ENCODE measurements at regions not wholly inside any gene's neighbourhood (a gene's known extent, or its start where the extent isn't known, plus 50 kb on each side); places are given as distances from the start of the nearest gene placed in this dataset.
"Not testable (repeated sequence)": the region's sequence is repeated elsewhere in the genome, so short reads cannot be mapped to it uniquely, and the experiment has no call there.

GRCh38 chrX:147537172-147537571 is 374.5 kb upstream of the FMR1 start:
- H2BK12ac ChIP-seq (ENCODE audit: insufficient read length, low read depth, low read length), result no peak overlapping the region
- no peaks in the 10 kb centered on the region for H3K4me1 ChIP-seq (ENCODE audit: insufficient read depth, low read length)
- H2AK5ac ChIP-seq (ENCODE audit: insufficient read length, low read length), result no peak overlapping the region
- no peak overlapping the region for H3K23ac ChIP-seq (ENCODE audit: insufficient read length, low read depth, low read length)
- TF ChIP-seq, protein P1, sequence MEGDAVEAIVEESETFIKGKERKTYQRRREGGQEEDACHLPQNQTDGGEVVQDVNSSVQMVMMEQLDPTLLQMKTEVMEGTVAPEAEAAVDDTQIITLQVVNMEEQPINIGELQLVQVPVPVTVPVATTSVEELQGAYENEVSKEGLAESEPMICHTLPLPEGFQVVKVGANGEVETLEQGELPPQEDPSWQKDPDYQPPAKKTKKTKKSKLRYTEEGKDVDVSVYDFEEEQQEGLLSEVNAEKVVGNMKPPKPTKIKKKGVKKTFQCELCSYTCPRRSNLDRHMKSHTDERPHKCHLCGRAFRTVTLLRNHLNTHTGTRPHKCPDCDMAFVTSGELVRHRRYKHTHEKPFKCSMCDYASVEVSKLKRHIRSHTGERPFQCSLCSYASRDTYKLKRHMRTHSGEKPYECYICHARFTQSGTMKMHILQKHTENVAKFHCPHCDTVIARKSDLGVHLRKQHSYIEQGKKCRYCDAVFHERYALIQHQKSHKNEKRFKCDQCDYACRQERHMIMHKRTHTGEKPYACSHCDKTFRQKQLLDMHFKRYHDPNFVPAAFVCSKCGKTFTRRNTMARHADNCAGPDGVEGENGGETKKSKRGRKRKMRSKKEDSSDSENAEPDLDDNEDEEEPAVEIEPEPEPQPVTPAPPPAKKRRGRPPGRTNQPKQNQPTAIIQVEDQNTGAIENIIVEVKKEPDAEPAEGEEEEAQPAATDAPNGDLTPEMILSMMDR (conservative IDR thresholded peaks at IDR 0.05), result no peak
- no peak overlapping the region for H4K91ac ChIP-seq (ENCODE audit: insufficient read length, low read depth, low read length)
- no peak overlapping the region for H3K4me2 ChIP-seq (ENCODE audit: insufficient read depth, insufficient read length, low read length)
- H4K20me1 ChIP-seq (ENCODE audit: control insufficient read depth, insufficient read depth, insufficient read length), result no peaks in the 10 kb centered on the region
- WGBS (ENCODE audit: extremely low coverage, insufficient read length, low lambda C conversion rate), result no CpG with 5 or more reads among the region's 4 CpGs
- H3K18ac ChIP-seq (ENCODE audit: insufficient read length, low read depth, low read length), result no peak overlapping the region
- peaks cover 7% of the 10 kb centered on the region for H3K9me3 ChIP-seq (ENCODE audit: control insufficient read depth, low read depth, low read length)
- H3K9ac ChIP-seq (ENCODE audit: extremely low read depth, insufficient read length, low read length), result no peak overlapping the region
- no peaks in the 10 kb centered on the region for H3K79me2 ChIP-seq (ENCODE audit: insufficient read depth, low read length)
- Mint-ChIP-seq H3K36me3 (ENCODE audit: insufficient read depth in 1 of 3, low read depth in 3 of 3) (no peaks in the 10 kb centered on the region), H3K9me3 (peaks cover 52 to 56% of the 10 kb centered on the region in 2 experiments), H3K4me1 (peaks cover 2 to 5% of the 10 kb centered on the region in 2 experiments; a peak in 2 of 4 replicates), H3K4me3 (no peak overlapping the region), H3K27me3 (ENCODE audit: low read depth) (no peaks in the 10 kb centered on the region), H3K27ac (no peak overlapping the region)
- no peak overlapping the region for H4K8ac ChIP-seq (replicated peaks; ENCODE audit: insufficient read length, low read depth, low read length)
- H2BK15ac ChIP-seq (ENCODE audit: low read depth, low read length), result no peak overlapping the region
- no peak overlapping the region for H2AFZ ChIP-seq (ENCODE audit: low read length)
- no peak overlapping the region for H3K27ac ChIP-seq (ENCODE audit: insufficient read length, low read depth, low read length)
- DNase-seq, result no peak
- no peak overlapping the region for H4K5ac ChIP-seq (ENCODE audit: insufficient read length, low read depth, low read length)
- H3K4ac ChIP-seq (ENCODE audit: low read depth, low read length), result no peak overlapping the region
- H2BK20ac ChIP-seq (ENCODE audit: low read depth, low read length, poor library complexity, severe bottlenecking), result no peak overlapping the region
- H3K56ac ChIP-seq (ENCODE audit: insufficient read length, low read depth, low read length), result no peak overlapping the region
- no peaks in the 10 kb centered on the region for H3K23me2 ChIP-seq (ENCODE audit: insufficient read length, low read depth, low read length, poor library complexity, severe bottlenecking)
- H2BK120ac ChIP-seq (ENCODE audit: low read depth, low read length, poor library complexity, severe bottlenecking), result no peak overlapping the region
- H2BK5ac ChIP-seq (ENCODE audit: insufficient read length, low read length), result no peak overlapping the region
- H3K27me3 ChIP-seq (ENCODE audit: insufficient read depth, low read length), result no peaks in the 10 kb centered on the region
- H3K14ac ChIP-seq (ENCODE audit: insufficient read depth, low read length), result no peak overlapping the region
- no peaks in the 10 kb centered on the region for H3K79me1 ChIP-seq (ENCODE audit: insufficient read depth, low read depth, low read length, poor library complexity, severe bottlenecking)
- no peak overlapping the region for H3T11ph ChIP-seq (ENCODE audit: low read length)

- not testable (repeated sequence) for H2BK12ac ChIP-seq (ENCODE audit: insufficient read length, low read depth, low read length); H3K27ac Mint-ChIP-seq; H3K36me3 Mint-ChIP-seq (ENCODE audit: insufficient read depth in 1 of 3, low read depth in 3 of 3); H3K23me2 ChIP-seq (ENCODE audit: insufficient read length, low read depth, low read length, poor library complexity, severe bottlenecking); H3K4ac ChIP-seq (ENCODE audit: low read depth, low read length); H3K27me3 ChIP-seq (ENCODE audit: insufficient read depth, low read length); H2BK15ac ChIP-seq (ENCODE audit: low read depth, low read length); H3K4me2 ChIP-seq (ENCODE audit: insufficient read depth, insufficient read length, low read length); H3K4me1 Mint-ChIP-seq; H2AFZ ChIP-seq (ENCODE audit: low read length); H3K79me1 ChIP-seq (ENCODE audit: insufficient read depth, low read depth, low read length, poor library complexity, severe bottlenecking); H3K18ac ChIP-seq (ENCODE audit: insufficient read length, low read depth, low read length); H3K4me1 ChIP-seq (ENCODE audit: insufficient read depth, low read length); H3T11ph ChIP-seq (ENCODE audit: low read length); H3K27ac ChIP-seq (ENCODE audit: insufficient read length, low read depth, low read length); H3K27me3 Mint-ChIP-seq (ENCODE audit: low read depth); H4K5ac ChIP-seq (ENCODE audit: insufficient read length, low read depth, low read length); H3K56ac ChIP-seq (ENCODE audit: insufficient read length, low read depth, low read length); H3K79me2 ChIP-seq (ENCODE audit: insufficient read depth, low read length); H4K8ac ChIP-seq (replicated peaks; ENCODE audit: insufficient read length, low read depth, low read length); H2BK120ac ChIP-seq (ENCODE audit: low read depth, low read length, poor library complexity, severe bottlenecking); H2BK20ac ChIP-seq (ENCODE audit: low read depth, low read length, poor library complexity, severe bottlenecking); H4K91ac ChIP-seq (ENCODE audit: insufficient read length, low read depth, low read length); H3K9ac ChIP-seq (ENCODE audit: extremely low read depth, insufficient read length, low read length); H3K14ac ChIP-seq (ENCODE audit: insufficient read depth, low read length); H2AK5ac ChIP-seq (ENCODE audit: insufficient read length, low read length); H2BK5ac ChIP-seq (ENCODE audit: insufficient read length, low read length); DNase-seq; H4K20me1 ChIP-seq (ENCODE audit: control insufficient read depth, insufficient read depth, insufficient read length); H3K4me3 Mint-ChIP-seq; H3K23ac ChIP-seq (ENCODE audit: insufficient read length, low read depth, low read length)
- no CpG with 5 or more reads among the region's 5 CpGs for WGBS (ENCODE audit: extremely low coverage, insufficient read length, low lambda C conversion rate)
- H3K9me3 ChIP-seq (ENCODE audit: control insufficient read depth, low read depth, low read length), result peaks cover 14% of the 10 kb centered on the region
- peaks cover 34 to 44% of the 10 kb centered on the region in 2 experiments for H3K9me3 Mint-ChIP-seq
Measured at GRCh38 chrX:147548023-147548422, 363.7 kb upstream of the FMR1 start.

Data from H9 (cell line).